GM21717 (cell line): ENCODE measurements at regions not wholly inside any gene's neighbourhood (a gene's known extent, or its start where the extent isn't known, plus 50 kb on each side); places are given as distances from the start of the nearest gene placed in this dataset.

ENCODE experiments used
- ATAC-seq: cut with Tn5 transposase; IDR thresholded peaks from one replicate; pipeline ENCODE4 v1.9.1; 2021; ENCODE audit warnings: mild to moderate bottlenecking, moderate library complexity; ENCODE audit not compliant: unreplicated experiment

DNA sequence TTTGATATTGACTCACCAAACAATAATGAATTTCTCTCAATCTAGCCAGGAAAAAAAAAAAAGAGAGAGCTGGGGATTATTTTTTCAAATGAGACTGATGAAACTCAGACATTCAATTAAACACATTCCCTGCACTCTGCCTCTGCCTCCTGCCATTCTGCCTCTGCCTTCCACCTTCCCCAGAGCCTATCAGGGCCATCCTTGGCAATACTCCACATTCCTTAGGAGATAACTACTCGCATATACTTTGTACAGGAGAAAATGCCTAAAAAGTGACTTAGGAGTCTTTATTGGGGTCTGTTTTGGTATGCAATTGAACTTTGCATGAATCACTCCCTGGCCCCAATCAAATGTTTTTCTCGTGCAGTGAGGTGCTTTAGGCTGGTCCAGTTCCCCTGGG lies 246.6 kb upstream of the PLET1 start:
- ATAC-seq = no peak

DNA sequence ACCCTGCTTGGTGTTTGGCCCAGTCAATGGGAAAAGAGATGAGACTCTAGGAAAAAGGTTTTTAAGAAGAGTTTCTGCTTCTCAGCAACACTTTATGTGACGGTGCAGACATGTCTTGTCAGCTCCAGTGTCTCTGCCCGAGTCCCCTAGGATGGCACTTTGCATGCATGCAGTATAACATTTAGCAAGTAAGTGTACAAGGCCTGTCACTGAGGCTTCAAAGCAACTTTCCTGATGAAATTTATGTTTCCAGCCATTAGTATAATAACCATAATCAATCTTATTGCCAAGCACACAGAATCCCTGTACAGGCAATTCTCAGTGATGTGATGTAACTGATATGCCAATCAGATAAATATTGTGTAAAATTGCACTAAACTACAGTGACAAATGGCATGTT lies 248.1 kb upstream of the PLET1 start:
- no peak for ATAC-seq

DNA sequence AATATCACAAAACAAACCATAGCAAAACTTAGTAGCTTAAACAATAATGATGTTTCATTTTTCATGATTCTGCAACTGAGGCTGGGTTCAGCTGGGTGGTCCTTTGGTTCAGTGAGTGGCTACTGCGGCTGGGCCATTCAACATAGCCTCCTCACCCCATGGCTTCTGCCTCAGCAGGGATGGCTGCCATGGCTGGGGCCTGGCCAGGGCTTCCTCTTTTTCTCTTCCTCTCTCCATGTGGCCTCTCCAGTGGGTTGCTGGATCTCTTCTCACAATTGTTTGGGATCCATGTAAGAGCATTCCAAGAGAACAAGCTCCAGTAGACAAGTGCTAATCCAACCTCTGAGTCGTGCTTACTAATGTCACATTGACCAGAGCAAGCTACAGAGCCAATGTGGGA lies 248.6 kb upstream of the PLET1 start:
- no peak for ATAC-seq

DNA sequence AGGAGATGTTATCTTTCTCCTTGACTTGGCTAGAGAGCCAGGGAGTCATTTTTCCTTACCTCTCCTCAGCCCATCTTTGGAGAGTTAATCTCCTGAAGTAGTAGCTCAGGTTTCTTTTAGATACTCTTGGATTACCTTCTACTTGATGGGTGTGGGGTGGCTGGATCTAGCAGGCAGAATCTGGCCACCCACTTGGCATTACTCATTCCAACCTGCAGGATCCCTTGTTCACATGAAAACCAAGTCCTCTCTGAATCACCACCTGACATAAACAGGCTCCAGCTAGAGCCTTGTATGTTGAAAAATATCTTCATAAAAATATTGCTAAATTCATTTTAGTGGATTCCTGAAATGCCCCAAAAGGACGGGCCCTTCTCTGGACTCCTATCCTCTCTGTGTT lies 250.6 kb upstream of the PLET1 start:
- no peak for ATAC-seq

DNA sequence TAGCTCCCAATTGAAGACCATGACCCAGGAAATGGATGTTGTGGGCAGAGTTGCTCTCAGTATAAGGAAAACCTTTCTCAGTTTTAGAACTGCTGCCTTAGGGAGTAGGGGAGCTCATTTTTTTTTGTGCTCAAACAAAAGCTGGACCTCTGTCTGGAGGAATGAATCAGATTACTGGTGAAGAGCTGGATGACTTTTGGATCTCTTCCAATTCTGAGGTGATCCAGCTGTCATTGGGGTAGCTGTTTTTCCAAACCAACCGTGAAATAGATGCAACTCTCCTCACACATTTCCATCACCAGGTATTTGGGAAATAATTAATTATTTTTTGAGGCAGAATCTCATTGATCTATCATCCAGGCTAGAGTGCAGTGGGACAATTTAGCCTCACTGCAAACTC lies 251.3 kb upstream of the PLET1 start:
- no peak for ATAC-seq

DNA sequence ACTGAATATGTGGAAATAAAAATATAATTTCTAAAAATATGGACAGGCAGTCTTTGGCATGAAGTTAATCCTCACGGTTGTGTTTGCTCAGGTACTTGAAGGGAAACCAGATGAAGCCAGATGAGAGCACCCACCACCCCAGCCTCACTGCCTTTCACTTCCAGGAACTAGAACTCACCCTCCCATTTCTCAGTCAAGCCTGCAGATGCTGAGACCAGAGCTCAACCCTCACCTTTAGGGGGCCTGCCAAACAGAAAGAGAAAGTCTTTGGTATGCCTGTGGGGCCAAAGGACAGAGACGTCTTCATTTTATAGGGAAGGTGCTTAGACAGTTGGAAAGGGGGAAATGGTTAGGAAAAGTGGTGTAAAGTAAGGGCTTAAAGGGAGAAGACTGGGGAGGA lies 252.8 kb upstream of the PLET1 start:
- no peak for ATAC-seq

DNA sequence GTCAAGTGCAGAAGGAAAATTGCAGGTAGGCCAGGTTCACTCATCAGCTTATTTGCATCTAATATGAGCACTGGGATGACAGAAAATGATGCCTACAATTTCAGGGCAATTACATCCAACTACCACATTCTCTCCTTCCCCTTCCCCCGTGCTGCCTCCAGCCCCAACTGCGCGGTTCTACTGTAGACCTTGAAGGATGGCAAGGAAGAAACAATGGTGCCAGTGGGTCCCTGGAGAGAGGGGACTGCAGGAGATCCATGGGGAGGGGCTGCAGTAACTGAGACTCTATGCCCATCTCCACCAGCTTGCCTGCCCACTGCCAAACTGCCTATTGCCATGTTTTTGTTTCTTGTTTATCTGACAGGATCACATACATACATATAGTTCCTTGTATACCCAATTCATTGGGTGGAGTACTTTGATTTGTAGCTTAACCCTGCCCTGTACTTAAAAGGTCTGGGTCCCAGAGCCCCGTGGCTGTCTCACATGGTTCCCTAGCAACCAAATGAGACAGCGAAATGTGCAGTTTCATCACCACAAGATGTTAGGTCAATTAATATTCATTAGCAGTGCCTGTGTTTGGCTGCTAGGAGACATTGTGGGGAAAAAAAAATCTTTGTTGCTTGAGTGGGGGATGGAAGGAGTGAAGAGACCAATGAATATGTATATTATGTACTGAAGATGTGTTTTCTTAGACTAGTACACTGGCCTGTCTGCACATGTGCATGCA lies 253.5 kb upstream of the PLET1 start:
- no peak for ATAC-seq

DNA sequence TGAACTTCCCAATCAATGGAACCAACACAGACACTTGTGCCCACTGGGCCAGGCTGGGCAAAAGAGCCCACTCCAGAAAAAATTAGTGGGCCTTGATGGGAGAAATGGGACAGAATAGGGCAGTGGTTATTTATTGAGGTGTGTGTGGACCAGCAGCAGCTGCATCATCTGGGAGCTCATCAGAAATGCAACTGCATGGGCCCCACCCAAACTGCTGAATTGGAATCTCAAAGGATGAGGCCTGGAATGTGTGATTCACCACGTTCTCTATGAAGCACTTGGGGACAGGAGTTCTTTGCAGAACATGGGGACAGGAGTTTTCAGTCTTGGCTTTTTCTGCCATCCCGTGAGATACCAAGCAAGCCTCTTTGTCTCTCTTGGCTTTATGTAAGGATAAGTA lies 255.6 kb upstream of the PLET1 start:
- no peak for ATAC-seq

DNA sequence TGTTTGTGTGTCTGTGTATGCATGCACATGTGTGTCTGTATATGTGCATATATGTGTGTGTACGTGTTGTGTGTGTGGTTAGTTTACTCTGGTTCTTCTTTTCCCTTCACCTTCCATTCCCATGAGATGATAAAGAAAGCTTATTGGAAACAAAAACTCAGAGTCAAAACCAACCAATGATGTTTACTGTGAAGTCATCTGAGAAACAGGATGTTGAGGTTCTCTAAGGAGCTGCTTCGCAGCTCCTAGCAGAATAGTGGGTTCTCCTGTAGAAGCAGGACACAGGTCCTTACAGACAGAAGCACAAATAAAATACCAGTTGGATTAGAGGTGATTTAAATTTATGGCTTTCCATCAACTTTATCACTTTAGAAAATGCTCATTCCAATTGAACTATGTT lies 256.1 kb upstream of the PLET1 start:
- no peak for ATAC-seq

DNA sequence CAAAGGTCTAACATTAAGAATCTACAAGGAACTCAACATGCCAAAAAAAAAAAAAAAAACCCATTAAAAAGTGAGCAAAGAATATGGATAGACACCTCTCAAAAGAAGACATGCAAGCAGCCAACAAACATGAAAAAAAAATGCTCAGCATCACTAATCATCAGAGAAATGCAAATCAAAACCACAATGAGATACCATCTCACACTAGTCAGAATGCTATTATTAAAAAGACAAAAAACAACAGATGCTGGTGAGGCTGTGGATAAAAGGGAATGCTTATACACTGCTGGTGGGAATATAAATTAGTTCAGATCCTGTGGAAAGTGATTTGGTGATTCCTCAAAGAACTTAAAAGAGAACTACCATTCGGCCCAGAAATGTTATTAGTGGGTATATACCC lies 257.7 kb upstream of the PLET1 start:
- no peak for ATAC-seq

DNA sequence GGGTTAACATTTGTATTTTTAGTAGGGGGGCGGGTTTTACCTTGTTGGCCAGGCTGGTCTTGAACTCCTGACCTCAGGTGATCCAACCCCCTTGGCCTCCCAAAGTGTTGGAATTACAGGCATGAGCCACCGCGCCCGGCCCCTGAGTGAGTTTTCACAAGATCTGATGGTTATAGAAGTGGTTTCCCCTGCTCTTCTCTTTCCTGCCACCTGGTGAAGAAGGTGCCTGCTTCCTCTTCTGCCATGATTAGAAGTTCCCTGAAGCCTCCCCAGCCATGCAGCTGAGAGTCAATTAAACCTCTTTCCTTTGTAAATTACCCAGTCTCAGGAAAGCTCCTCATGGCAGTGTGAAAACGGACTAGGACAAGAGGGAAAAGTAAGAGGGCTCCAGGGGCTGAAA lies 259.1 kb upstream of the PLET1 start:
- no peak for ATAC-seq

DNA sequence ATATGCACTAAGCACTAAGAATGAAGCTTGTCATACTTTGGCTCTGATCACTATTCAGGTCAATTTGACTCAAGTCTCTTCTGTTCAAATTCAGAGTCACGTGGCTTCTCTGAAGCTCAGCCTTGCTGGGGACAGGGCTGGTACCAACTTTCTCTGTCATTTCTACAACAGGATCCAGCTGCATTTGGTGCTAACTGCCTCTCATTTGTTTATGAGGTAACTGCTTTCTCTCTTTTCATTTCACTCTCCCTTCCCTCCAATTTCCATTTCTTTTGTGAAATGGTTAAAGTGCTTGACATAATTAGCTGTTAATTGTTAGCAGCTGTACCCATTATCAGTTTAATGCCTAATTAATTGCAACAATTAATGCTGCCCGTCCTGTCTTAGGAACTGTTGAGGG lies 259.7 kb upstream of the PLET1 start:
- no peak for ATAC-seq

DNA sequence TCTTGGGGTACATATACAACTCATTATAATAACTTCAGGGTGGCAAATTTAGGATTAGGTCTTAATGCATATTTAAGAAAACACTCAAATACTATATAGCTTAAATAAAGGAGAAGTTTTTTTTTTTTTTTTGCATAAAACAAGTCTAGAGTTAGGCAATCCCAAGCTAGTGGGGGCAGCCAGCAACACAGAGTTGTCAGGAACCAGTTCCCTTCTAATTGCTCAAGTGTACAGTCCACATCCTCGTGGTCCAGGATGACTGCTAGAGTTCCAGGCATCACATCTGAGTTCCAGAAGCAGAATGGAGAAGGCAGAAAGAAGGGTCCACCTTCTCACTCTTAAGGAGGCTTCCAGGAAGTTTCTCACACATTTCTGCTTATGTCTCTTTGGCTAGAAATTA lies 261.9 kb upstream of the PLET1 start:
- no peak for ATAC-seq

DNA sequence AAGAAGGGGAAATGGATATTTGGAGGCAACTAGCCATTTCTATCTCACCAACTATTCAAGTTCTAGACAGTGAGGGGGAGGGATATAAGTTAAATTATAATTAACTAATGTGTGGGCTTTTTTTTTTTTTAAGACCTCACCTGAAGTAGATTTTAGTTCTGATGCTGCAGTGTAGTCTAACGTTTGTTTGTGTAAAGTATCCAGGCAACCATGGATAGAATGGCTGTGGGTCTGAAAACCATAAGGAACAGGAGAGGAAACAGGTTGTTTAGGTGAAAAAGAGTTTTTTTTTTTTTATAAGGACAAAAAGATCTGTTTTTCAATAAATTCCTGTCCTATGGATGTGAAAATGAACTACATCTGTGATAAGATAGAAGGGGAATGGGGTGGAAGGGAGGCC lies 262.4 kb upstream of the PLET1 start:
- ATAC-seq = no peak

DNA sequence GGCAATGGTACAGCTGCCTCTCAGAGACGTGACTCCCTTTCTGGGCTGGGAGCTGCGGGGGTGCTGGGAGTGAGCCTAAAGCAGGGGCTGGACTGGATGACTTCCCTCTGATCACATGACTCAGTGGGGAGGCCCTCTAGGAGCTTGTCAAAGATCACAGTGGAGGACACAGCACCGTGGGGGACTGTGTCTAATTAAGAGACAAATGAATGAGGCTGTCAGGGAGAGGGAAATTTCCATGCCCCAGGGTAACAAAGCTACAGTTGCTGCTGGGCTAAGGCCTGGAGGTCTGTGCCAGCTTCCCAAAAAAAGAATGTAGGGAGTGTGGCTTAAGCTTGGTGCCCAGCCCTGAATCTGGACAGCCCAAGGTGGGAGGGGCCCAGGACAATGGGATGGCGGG lies 262.8 kb upstream of the PLET1 start:
- ATAC-seq = no peak

DNA sequence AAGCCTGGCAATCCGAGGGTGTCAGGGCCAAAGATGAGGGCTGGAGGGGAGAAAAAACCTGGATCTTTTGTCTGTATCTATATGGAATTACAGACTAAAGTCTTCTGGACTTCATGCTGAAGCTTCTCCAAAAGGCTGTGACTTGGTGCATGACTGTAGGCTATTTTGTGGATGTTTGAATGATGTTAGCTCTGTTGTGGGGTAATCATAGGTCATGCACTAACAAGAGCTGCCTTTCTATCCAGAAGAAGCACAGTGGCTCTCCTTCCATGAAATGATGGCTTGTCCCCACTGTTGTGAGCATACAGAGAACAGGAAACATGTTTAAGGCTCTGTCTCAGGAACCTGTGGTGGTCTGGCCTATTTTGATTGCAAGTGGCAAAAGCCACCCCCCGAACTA lies 263.3 kb upstream of the PLET1 start:
- no peak for ATAC-seq

DNA sequence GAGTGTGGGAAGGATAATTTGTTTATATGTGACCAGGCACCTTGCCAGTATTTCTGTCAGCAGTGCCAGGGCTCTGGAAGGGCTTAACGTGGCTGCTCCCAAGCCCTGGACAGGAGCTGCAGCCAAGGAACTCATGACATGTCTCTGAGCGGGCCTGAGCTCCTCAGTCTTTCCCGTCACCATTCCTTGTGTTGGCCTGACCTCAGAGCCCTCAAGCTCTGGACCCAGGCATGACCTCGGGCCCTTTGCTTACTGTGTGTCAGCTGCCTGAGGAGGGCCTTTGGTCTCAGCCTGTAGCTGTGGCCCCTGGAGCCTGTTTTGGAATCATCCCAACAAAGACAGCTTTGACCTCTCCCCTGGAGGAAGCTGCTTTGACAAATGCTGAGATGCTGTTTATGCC lies 264.1 kb upstream of the PLET1 start:
- ATAC-seq = no peak

DNA sequence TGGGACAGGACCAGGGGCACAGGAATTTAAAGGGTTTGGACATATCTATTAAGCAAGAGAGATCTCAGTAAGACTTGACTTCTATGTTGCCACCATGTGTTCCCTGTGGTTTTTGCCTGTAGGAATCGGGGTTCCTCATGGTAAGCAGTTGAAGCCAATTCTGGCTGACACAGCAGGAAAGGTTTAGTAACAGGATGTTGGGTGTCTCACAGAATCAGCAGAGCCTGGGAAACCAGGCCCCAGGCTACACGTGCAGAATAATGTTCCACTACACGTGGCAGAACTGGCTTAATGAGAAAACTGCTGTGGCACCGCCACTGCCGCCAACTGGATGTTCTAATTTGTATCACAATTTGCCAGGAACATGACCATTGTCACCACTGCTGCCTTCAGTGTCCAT lies 264.6 kb upstream of the PLET1 start:
- ATAC-seq = no peak

DNA sequence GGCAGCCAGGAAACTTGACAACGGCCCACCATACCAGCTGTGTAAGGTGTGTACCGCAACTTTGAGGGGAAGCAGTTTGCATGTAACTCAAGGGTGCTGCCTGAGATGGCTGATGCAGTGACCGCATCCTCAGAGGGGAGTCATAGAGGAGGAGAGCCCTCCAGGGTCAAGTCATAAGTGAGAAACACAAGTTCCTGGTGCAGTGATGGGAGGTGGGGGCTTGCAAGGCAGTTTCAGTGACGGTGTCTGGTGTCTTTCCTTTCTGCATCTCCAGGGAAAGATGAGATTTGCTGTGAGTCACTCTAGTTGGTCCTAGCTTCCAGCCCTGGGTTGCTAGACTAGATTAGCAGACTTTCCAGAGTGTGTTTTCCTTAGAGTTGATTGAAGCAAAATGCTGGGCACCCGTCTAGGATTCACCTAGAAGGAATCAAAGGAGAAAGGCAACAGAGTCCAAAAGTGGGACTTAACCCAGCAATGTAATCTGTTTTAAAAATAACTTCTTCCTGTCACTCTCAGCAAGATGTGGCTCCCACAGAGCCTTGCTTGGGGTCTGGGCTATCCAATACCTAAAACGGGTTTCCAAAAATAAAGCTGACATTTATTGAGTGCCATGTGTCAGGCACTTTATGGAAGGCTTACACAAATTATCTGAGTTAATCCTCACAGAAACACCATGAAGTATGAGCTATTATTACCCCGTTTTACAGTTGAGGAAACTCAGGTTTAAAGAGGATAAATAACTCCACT lies 265.4 kb upstream of the PLET1 start:
- ATAC-seq = no peak

DNA sequence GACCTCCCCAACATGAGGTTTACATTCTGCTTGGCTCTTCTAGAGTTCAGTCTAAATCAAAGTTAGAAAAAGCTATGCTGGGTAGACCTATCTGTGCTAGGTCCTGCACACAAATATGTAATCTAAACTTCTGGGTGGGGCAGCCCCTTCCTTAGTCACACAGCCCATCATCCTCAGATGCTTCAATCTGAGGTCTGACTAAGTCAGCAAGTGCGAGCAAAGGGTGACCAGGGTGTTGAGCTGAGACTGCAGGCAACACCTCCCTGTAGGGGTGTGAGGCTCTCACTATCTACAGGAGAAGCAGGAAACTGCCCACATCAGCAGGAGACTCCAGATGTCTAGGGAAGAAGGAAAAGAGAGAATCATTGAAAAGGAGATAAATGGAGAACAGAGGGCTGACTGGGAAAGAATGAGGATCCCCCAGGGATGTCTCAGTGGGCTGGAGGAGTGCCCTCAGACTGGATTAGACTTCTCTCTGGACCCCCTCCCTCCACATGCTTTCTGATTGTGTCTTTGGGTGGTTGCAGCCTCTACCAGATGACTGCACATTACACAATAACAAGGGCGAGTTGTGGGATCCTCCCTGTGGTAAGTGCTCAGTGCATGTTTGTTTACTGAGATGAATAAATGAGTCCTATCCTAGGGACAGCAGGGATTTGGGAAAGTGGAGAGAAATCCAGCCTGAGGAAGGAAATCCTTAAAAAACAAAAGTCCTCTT lies 266.2 kb upstream of the PLET1 start:
- ATAC-seq = no peak

DNA sequence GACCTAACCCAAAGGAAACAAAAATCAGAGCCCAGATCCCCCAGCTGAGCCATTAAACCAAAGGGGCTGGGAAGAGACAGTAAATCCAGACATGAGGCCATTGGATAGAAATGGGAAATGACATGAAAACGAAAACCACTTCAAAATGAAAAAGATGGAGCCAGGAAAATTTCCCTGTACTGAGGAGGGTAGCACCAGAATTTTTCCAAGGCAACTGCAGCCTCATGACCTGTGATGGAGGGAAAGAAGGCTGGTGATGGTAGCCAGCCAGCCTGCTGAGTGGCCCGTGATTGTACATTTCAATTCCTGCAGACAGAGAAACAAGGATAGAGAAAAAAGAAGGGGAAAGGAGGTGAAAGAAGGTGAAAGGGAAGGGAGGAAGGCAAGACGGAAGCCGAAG lies 268.4 kb upstream of the PLET1 start:
- no peak for ATAC-seq

DNA sequence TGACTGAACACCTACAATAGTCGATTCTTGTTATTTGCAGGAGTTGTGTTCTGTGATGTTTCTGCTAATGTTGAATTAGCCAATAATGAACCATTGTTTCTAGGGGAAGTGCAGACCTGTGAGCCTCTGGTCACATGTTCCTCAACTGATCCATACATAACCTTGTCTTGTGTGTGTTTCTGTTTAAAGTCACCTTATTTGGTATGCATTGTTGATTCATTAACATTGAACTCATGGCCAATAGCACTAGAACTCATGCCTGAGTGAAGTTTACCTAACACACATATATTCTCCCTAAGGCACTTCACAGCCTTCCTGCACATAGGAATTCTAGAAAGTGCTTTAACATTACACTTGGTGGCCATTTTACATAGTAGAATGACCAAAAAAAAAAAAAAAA lies 271.8 kb upstream of the PLET1 start:
- ATAC-seq = no peak
